ENCODE measurements at regions not wholly inside any gene's neighbourhood (a gene's known extent, or its start where the extent isn't known, plus 50 kb on each side); places are given as distances from the start of the nearest gene placed in this dataset.

DNA sequence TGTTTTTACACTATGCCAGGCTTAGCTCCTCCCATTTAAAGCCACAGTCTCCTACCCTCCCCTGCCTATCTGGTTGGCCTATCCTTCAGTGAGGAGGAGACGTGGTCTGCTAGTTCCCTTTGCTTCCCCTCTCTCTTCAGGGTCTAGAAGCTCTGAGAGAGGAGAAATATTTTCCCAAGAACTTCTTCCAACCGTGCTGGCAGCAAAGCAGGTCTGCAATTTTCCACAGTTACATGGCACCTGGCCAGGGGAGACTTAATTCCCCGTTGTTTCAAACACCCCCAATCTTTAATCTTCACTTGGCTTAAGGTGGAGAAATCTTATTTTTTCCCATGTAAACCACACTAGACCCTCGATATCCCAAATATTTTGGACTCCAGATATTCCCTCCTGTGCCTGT, 149.5 kb upstream of the MCTP2 start:
- no peak overlapping the region for H2BK5ac ChIP-seq (ENCODE audit: low read depth, low read length, poor library complexity, severe bottlenecking)
- H3K27me3 ChIP-seq (ENCODE audit: control insufficient read depth, insufficient read depth, low read length) = no peaks in the 10 kb centered on the region
- TF ChIP-seq RAD21 (IDR thresholded peaks at IDR 0.05; ENCODE audit: low read length) = no peak
- TF ChIP-seq SMC3 (IDR thresholded peaks at IDR 0.05; ENCODE audit: low read depth, low read length) = no peak
- TF ChIP-seq, protein P1, sequence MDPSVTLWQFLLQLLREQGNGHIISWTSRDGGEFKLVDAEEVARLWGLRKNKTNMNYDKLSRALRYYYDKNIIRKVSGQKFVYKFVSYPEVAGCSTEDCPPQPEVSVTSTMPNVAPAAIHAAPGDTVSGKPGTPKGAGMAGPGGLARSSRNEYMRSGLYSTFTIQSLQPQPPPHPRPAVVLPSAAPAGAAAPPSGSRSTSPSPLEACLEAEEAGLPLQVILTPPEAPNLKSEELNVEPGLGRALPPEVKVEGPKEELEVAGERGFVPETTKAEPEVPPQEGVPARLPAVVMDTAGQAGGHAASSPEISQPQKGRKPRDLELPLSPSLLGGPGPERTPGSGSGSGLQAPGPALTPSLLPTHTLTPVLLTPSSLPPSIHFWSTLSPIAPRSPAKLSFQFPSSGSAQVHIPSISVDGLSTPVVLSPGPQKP (IDR thresholded peaks at IDR 0.05; ENCODE audit: borderline replicate concordance, low read depth, low read length) = no peak
- no peak for TF ChIP-seq MAFK (IDR thresholded peaks at IDR 0.05; ENCODE audit: low read depth, low read length)
- no peak for TF ChIP-seq MAZ (IDR thresholded peaks at IDR 0.05; ENCODE audit: borderline replicate concordance, low read depth, low read length)
- TF ChIP-seq RFX5 (IDR thresholded peaks at IDR 0.05; ENCODE audit: low read depth, low read length) = no peak
- no peak for TF ChIP-seq MXI1 (IDR thresholded peaks at IDR 0.05; ENCODE audit: borderline replicate concordance, low read depth, low read length)
- TF ChIP-seq, protein P2, sequence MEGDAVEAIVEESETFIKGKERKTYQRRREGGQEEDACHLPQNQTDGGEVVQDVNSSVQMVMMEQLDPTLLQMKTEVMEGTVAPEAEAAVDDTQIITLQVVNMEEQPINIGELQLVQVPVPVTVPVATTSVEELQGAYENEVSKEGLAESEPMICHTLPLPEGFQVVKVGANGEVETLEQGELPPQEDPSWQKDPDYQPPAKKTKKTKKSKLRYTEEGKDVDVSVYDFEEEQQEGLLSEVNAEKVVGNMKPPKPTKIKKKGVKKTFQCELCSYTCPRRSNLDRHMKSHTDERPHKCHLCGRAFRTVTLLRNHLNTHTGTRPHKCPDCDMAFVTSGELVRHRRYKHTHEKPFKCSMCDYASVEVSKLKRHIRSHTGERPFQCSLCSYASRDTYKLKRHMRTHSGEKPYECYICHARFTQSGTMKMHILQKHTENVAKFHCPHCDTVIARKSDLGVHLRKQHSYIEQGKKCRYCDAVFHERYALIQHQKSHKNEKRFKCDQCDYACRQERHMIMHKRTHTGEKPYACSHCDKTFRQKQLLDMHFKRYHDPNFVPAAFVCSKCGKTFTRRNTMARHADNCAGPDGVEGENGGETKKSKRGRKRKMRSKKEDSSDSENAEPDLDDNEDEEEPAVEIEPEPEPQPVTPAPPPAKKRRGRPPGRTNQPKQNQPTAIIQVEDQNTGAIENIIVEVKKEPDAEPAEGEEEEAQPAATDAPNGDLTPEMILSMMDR (conservative IDR thresholded peaks at IDR 0.05; ENCODE audit: low read depth, low read length) = no peak
- no peak for TF ChIP-seq BHLHE40 (IDR thresholded peaks at IDR 0.05; ENCODE audit: low read depth, low read length)
- TF ChIP-seq CHD1 (IDR thresholded peaks at IDR 0.05; ENCODE audit: low read depth, low read length) = no peak
- no peak for TF ChIP-seq POLR2A (IDR thresholded peaks at IDR 0.05; ENCODE audit: low read depth, low read length)
- TF ChIP-seq RCOR1 (IDR thresholded peaks at IDR 0.05; ENCODE audit: insufficient replicate concordance, low read length) = no peak
- TF ChIP-seq CEBPB (IDR thresholded peaks at IDR 0.05; ENCODE audit: low read depth, low read length) = no peak
- TF ChIP-seq NFE2L2 (IDR thresholded peaks at IDR 0.05; ENCODE audit: low read depth, low read length) = no peak
- TF ChIP-seq FOS (IDR thresholded peaks at IDR 0.05; ENCODE audit: low read depth, low read length) = no peak
- TF ChIP-seq, protein P3, sequence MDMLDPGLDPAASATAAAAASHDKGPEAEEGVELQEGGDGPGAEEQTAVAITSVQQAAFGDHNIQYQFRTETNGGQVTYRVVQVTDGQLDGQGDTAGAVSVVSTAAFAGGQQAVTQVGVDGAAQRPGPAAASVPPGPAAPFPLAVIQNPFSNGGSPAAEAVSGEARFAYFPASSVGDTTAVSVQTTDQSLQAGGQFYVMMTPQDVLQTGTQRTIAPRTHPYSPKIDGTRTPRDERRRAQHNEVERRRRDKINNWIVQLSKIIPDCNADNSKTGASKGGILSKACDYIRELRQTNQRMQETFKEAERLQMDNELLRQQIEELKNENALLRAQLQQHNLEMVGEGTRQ (IDR thresholded peaks at IDR 0.05; ENCODE audit: low read depth, low read length) = no peak
- H2AK5ac ChIP-seq (ENCODE audit: low read depth, low read length) = no peak overlapping the region
- H3K4me3 ChIP-seq (ENCODE audit: insufficient read depth, low read depth, low read length) = no peak overlapping the region
- no peak overlapping the region for H3K4ac ChIP-seq (ENCODE audit: low read depth, low read length)
- in situ Hi-C loops (cut with MboI; ENCODE audit: low sequenced_read_pairs) = no loop called here
- CTCF ChIA-PET = no interaction called here
- ATAC-seq (ENCODE audit: low read depth) (no peak), DNase-seq (no peak)
- H3K36me3 ChIP-seq (ENCODE audit: control insufficient read depth, insufficient read depth, low read length) = no peaks in the 10 kb centered on the region
- H3K27ac ChIP-seq (ENCODE audit: insufficient read depth, low read length) = no peak overlapping the region
- no peaks in the 10 kb centered on the region for H3K9me1 ChIP-seq (ENCODE audit: insufficient read depth, low read length)
- H3K9ac ChIP-seq (ENCODE audit: low read depth, low read length) = no peak overlapping the region
- H4K91ac ChIP-seq (ENCODE audit: insufficient read depth, low read depth, low read length) = no peak overlapping the region
- H3K18ac ChIP-seq (ENCODE audit: low read depth, low read length) = no peak overlapping the region
- dilution Hi-C loops (cut with HindIII; ENCODE audit: low sequenced_read_pairs, unreplicated experiment) = no loop called here
- no peak overlapping the region for H2BK20ac ChIP-seq (ENCODE audit: low read depth, low read length)
- H2AFZ ChIP-seq (replicated peaks; ENCODE audit: low read length, poor library complexity) = no peak overlapping the region
- WGBS, 2 experiments (ENCODE audit: extremely low coverage in 2 of 2, insufficient read length in 1 of 2) = no CpG with 5 or more reads among the region's 4 CpGs
- POLR2A ChIA-PET (ENCODE audit: unreplicated experiment) = no interaction called here
- H3K9me3 ChIP-seq (ENCODE audit: control insufficient read depth, insufficient read depth, low read length) = peaks cover 4% of the 10 kb centered on the region; the same call in 1 of the 2 replicates
- H3K4me2 ChIP-seq (ENCODE audit: low read depth, low read length) = no peak overlapping the region
- no peak overlapping the region for H3K14ac ChIP-seq (replicated peaks; ENCODE audit: low read depth, low read length)
- H3K56ac ChIP-seq (ENCODE audit: extremely low read depth, insufficient read depth, low read length) = no peak overlapping the region
- intact Hi-C loops (cut with micrococcal nuclease) = no loop called here
- H2BK120ac ChIP-seq (ENCODE audit: low read depth, low read length) = no peak overlapping the region
- BruUV-seq (replicated peaks) = no TSS peak
- no peak overlapping the region for H2BK15ac ChIP-seq (ENCODE audit: low read depth, low read length)
- H4K8ac ChIP-seq (ENCODE audit: low read depth in 2 of 2, low read length in 2 of 2) = no peak overlapping the region
- no peaks in the 10 kb centered on the region for H3K79me1 ChIP-seq (ENCODE audit: low read depth in 1 of 2, low read length in 2 of 2)
- peaks cover 2% of the 10 kb centered on the region; the same call in 1 of the 2 replicates for H3K4me1 ChIP-seq (ENCODE audit: control insufficient read depth, insufficient read depth, low read length)
- no peak overlapping the region for H3K23ac ChIP-seq (ENCODE audit: low read depth, low read length)
- H2AK9ac ChIP-seq (replicated peaks; ENCODE audit: low read depth, low read length, poor library complexity) = no peak overlapping the region
- no peak overlapping the region for H4K5ac ChIP-seq (ENCODE audit: low read depth, low read length)
- no peaks in the 10 kb centered on the region for H4K20me1 ChIP-seq (ENCODE audit: insufficient read depth, low read length)
